ENCODE measurements at regions not wholly inside any gene's neighbourhood (a gene's known extent, or its start where the extent isn't known, plus 50 kb on each side); places are given as distances from the start of the nearest gene placed in this dataset.

- H3K4me1 ChIP-seq (ENCODE audit: control insufficient read depth in 1 of 2, insufficient read depth in 2 of 2, low read depth in 1 of 2, low read length in 1 of 2), result no peaks in the 10 kb centered on the region
- ChIA-PET CTCF (no interaction called here), POLR2A (no interaction called here)
- H3K4me2 ChIP-seq, result no peak overlapping the region
- H3K4me3 ChIP-seq (ENCODE audit: low read depth in 2 of 2, low read length in 1 of 2), result no peak overlapping the region
- H3K9ac ChIP-seq, result no peak overlapping the region
- no peak for DNase-seq
- H3F3A ChIP-seq (replicated peaks; ENCODE audit: insufficient read depth), result no peaks in the 10 kb centered on the region
- no peaks in the 10 kb centered on the region for H4K20me1 ChIP-seq (ENCODE audit: insufficient read depth)
- no peaks in the 10 kb centered on the region for H3K79me2 ChIP-seq (ENCODE audit: insufficient read depth)
- H2AFZ ChIP-seq (ENCODE audit: low read depth), result no peak overlapping the region
- peak; percentile 13; the same call in 1 of the 2 replicates for TF ChIP-seq JUND (IDR thresholded peaks at IDR 0.05)
- TF ChIP-seq MAX (IDR thresholded peaks at IDR 0.05; ENCODE audit: low read depth), result no peak
- whole genome bisulfite sequencing (ENCODE audit: low lambda C conversion rate), result 0% methylated on average over 1 of the region's 1 CpG
- no peaks in the 10 kb centered on the region; the same call in 1 of the 2 replicates for H3K27me3 ChIP-seq (ENCODE audit: insufficient read depth)
- H3K9me2 ChIP-seq, result peaks cover 3% of the 10 kb centered on the region; the same call in 1 of the 2 replicates
- H3K36me3 ChIP-seq (replicated peaks in 1 of 2; ENCODE audit: control insufficient read depth in 1 of 2, insufficient read depth in 2 of 2, low read length in 1 of 2), result no peaks in the 10 kb centered on the region
- no peak overlapping the region for H3K27ac ChIP-seq (ENCODE audit: low read depth in 2 of 2, low read length in 1 of 2)
- no peaks in the 10 kb centered on the region for H3K9me3 ChIP-seq
Measured at GRCh38 chr3:146929696-146930095, 324.6 kb upstream of the PLSCR5 start.

GRCh38 chr3:146928421-146929059, 323.4 kb upstream of the PLSCR5 start:
- Histone ChIP-seq H3K4me3 (ENCODE audit: low read depth in 2 of 2, low read length in 1 of 2) (no peak overlapping the region), H3K9me2 (no peaks in the 10 kb centered on the region), H3K27me3 (ENCODE audit: insufficient read depth) (no peaks in the 10 kb centered on the region; the same call in 1 of the 2 replicates), H3K4me1 (ENCODE audit: control insufficient read depth in 1 of 2, insufficient read depth in 2 of 2, low read depth in 1 of 2, low read length in 1 of 2) (no peaks in the 10 kb centered on the region), H3K9me3 (no peaks in the 10 kb centered on the region), H3K4me2 (no peak overlapping the region), H3K9ac (no peak overlapping the region), H2AFZ (ENCODE audit: low read depth) (no peak overlapping the region; the same call in 1 of the 2 replicates), H3F3A (replicated peaks; ENCODE audit: insufficient read depth) (no peaks in the 10 kb centered on the region), H3K27ac (ENCODE audit: low read depth in 2 of 2, low read length in 1 of 2) (no peak overlapping the region), H3K36me3 (replicated peaks in 1 of 2; ENCODE audit: control insufficient read depth in 1 of 2, insufficient read depth in 2 of 2, low read length in 1 of 2) (no peaks in the 10 kb centered on the region), H4K20me1 (ENCODE audit: insufficient read depth) (no peaks in the 10 kb centered on the region), H3K79me2 (ENCODE audit: insufficient read depth) (no peaks in the 10 kb centered on the region)
- DNase-seq, result no peak
- CTCF ChIA-PET, result no interaction called here
- POLR2A ChIA-PET, result no interaction called here
- 20% methylated on average over 7 of the region's 7 CpGs for WGBS (ENCODE audit: low lambda C conversion rate)
- TF ChIP-seq MAX (IDR thresholded peaks at IDR 0.05; ENCODE audit: low read depth) (no peak), GATA2 (CRISPR knock-in tag; IDR thresholded peaks at IDR 0.05) (no peak), GABPA (IDR thresholded peaks at IDR 0.05; ENCODE audit: low read depth) (no peak), NRF1 (IDR thresholded peaks at IDR 0.05; ENCODE audit: low read depth, low read length) (no peak), MEF2A (IDR thresholded peaks at IDR 0.05; ENCODE audit: borderline replicate concordance, low read depth) (no peak), NFIC (IDR thresholded peaks at IDR 0.05; ENCODE audit: borderline replicate concordance) (no peak), RXRA (IDR thresholded peaks at IDR 0.05; ENCODE audit: borderline replicate concordance, low read depth) (no peak), TCF12 (IDR thresholded peaks at IDR 0.05) (no peak), SIN3A (IDR thresholded peaks at IDR 0.05; ENCODE audit: borderline replicate concordance, low read depth, low read length) (no peak), SMC3 (IDR thresholded peaks at IDR 0.05; ENCODE audit: low read depth, low read length) (no peak), RFX5 (IDR thresholded peaks at IDR 0.05; ENCODE audit: low read length) (no peak), FOXJ3 (CRISPR knock-in tag; IDR thresholded peaks at IDR 0.05) (no peak), YY1 (IDR thresholded peaks at IDR 0.05; ENCODE audit: low read depth) (no peak), RAD21 (IDR thresholded peaks at IDR 0.05; ENCODE audit: low read length) (no peak), POLR2AphosphoS5 (IDR thresholded peaks at IDR 0.05; ENCODE audit: low read depth, low read length) (no peak), FOXM1 (IDR thresholded peaks at IDR 0.05; ENCODE audit: low read depth) (no peak), ELF1 (IDR thresholded peaks at IDR 0.05) (no peak), TEAD4 (IDR thresholded peaks at IDR 0.05; ENCODE audit: borderline replicate concordance, insufficient read depth) (no peak)

Measured in SK-N-SH (cell line).